Activated naive CD4-positive, alpha-beta T cell treated with anti-CD3 and anti-CD28 coated beads for 36 hours (primary cell): ENCODE measurements at regions not wholly inside any gene's neighbourhood (a gene's known extent, or its start where the extent isn't known, plus 50 kb on each side); places are given as distances from the start of the nearest gene placed in this dataset.

Experiments
- CTCF ChIA-PET: fragments of 350-600 bp; sonication (Branson Sonifier 250); formaldehyde crosslinking; loops from one replicate; lab custom pipeline; 2021; ENCODE audit warnings: antibody characterized with exemption; lab: Charles Lee
- DNase-seq: peaks from one replicate; pipeline ENCODE4 v3.0.0-alpha.2; 2020
- H3K27ac Mint-ChIP-seq: one replicate; pipeline ENCODE4 v1.8.0; 2021; ENCODE audit warnings: mild to moderate bottlenecking, mixed read lengths
- H3K27me3 Mint-ChIP-seq: one replicate; pipeline ENCODE4 v1.8.0; 2021; ENCODE audit warnings: low read depth, mixed read lengths
- H3K36me3 Mint-ChIP-seq: one replicate; pipeline ENCODE4 v1.8.0; 2021; ENCODE audit warnings: low read depth, mixed read lengths
- H3K4me1 Mint-ChIP-seq: one replicate; pipeline ENCODE4 v1.8.0; 2021; ENCODE audit warnings: low read depth, mixed read lengths
- H3K4me3 Mint-ChIP-seq: one replicate; pipeline ENCODE4 v1.8.0; 2021; ENCODE audit warnings: mild to moderate bottlenecking, moderate library complexity, mixed read lengths
- H3K9me3 Mint-ChIP-seq: one replicate; pipeline ENCODE4 v1.8.0; 2021; ENCODE audit warnings: mixed read lengths
- intact Hi-C: fragments of 100-400 bp; cut with micrococcal nuclease; formaldehyde crosslinking; loops from one replicate; pipeline ENCODE4 v1.15.1; 2023

- Mint-ChIP-seq H3K9me3 (peaks cover 2% of the 10 kb centered on the region), H3K27me3 (peaks cover 8% of the 10 kb centered on the region), H3K4me3 (no peak overlapping the region), H3K36me3 (no peaks in the 10 kb centered on the region), H3K4me1 (no peaks in the 10 kb centered on the region), H3K27ac (no peak overlapping the region)
- DNase-seq, result no peak
- CTCF ChIA-PET, result no interaction called here
- intact Hi-C loops, result no loop called here
Observed at GRCh38 chr12:126752021-126752420, 1514.9 kb upstream of the TMEM132C start.

GRCh38 chr12:126757326-126757725 lies 1509.6 kb upstream of the TMEM132C start:
- CTCF ChIA-PET, result interaction anchor here (1.7 kb wide), 1 partner anchor 10 kb away, joined by 6 read pairs; no protein-coding TSS in a partner anchor
- Mint-ChIP-seq H3K4me1 (peaks cover 4% of the 10 kb centered on the region), H3K9me3 (peaks cover 1% of the 10 kb centered on the region), H3K27me3 (peaks cover 2% of the 10 kb centered on the region), H3K27ac (no peak overlapping the region), H3K36me3 (peaks cover under 1% of the 10 kb centered on the region), H3K4me3 (no peak overlapping the region)
- intact Hi-C loops, result no loop called here
- DNase-seq, result no peak

- peaks cover 22% of the 10 kb centered on the region for H3K9me3 Mint-ChIP-seq
- peaks cover 4% of the 10 kb centered on the region for H3K27me3 Mint-ChIP-seq
- peaks cover 4% of the 10 kb centered on the region for H3K4me1 Mint-ChIP-seq
- H3K36me3 Mint-ChIP-seq, result peaks cover 12% of the 10 kb centered on the region
- H3K4me3 Mint-ChIP-seq, result no peak overlapping the region
- CTCF ChIA-PET, result interaction anchor here (1.9 kb wide), 1 partner anchor 13 kb away, joined by 4 read pairs; no protein-coding TSS in a partner anchor
- DNase-seq, result no peak
- intact Hi-C loops, result no loop called here
- H3K27ac Mint-ChIP-seq, result no peak overlapping the region
Observed at GRCh38 chr12:126760092-126760491, 1506.9 kb upstream of the TMEM132C start.

- intact Hi-C loops, result no loop called here
- Mint-ChIP-seq H3K9me3 (peaks cover 22% of the 10 kb centered on the region), H3K4me3 (no peak overlapping the region), H3K4me1 (peaks cover 4% of the 10 kb centered on the region), H3K27ac (no peak overlapping the region), H3K27me3 (peaks cover 4% of the 10 kb centered on the region), H3K36me3 (peaks cover 12% of the 10 kb centered on the region)
- CTCF ChIA-PET, result no interaction called here
- DNase-seq, result no peak
Observed at GRCh38 chr12:126761420-126761819, 1505.5 kb upstream of the TMEM132C start.

DNA sequence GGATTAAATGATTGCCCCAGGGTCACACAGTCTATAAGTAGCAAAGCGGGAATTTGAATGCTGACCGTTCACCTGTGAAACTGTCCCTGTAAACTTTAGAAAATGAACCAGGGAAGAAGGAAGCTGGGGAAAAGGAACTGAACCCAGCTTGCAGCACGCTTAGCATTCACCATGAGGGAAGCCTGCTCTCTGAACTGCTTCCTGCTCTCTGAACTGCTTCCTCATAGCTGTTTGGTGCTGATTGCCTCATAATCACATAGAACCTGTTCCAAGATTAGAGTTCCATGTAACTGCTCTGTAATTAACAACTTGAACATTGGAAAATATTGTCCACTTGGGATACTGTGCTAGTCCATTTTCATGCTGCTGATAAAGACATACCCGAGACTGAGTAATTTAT lies 1504.8 kb upstream of the TMEM132C start:
- H3K4me1 Mint-ChIP-seq, result peaks cover 4% of the 10 kb centered on the region
- peaks cover 4% of the 10 kb centered on the region for H3K27me3 Mint-ChIP-seq
- H3K9me3 Mint-ChIP-seq, result peaks cover 27% of the 10 kb centered on the region
- no peak for DNase-seq
- peaks cover 17% of the 10 kb centered on the region for H3K36me3 Mint-ChIP-seq
- CTCF ChIA-PET, result interaction anchor here (2.5 kb wide), 1 partner anchor 14 kb away, joined by 7 read pairs; no protein-coding TSS in a partner anchor
- no peak overlapping the region for H3K27ac Mint-ChIP-seq
- intact Hi-C loops, result no loop called here
- H3K4me3 Mint-ChIP-seq, result no peak overlapping the region

DNA sequence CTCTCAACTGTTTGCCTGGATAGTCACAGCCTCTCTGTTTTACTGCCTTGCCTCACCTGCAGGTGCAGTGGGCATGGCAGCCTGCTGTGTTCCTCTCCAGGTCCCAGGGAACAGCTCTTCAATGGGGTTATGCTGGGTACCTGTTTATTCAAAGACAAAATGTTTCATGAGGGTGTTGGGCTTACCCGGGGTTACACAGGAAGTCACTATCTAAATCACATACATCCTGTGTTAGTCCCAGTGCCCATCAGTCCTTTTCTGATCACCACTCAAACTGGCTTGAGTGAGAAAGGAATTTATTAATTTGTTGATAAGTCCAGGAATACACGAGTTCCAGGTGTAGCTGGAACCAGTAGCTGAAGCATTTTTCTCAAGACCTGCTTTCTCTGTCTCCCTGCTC lies 1503.6 kb upstream of the TMEM132C start:
- peaks cover 6% of the 10 kb centered on the region for H3K4me1 Mint-ChIP-seq
- no peak overlapping the region for H3K27ac Mint-ChIP-seq
- H3K4me3 Mint-ChIP-seq, result no peak overlapping the region

GRCh38 chr12:126767334-126767733 lies 1499.6 kb upstream of the TMEM132C start:
- H3K27me3 Mint-ChIP-seq, result peaks cover 6% of the 10 kb centered on the region
- CTCF ChIA-PET, result interaction anchor here (1.7 kb wide), 1 partner anchor 19 kb away, joined by 3 read pairs; no protein-coding TSS in a partner anchor
- H3K4me3 Mint-ChIP-seq, result no peak overlapping the region
- DNase-seq, result no peak
- peaks cover 43% of the 10 kb centered on the region for H3K9me3 Mint-ChIP-seq
- H3K36me3 Mint-ChIP-seq, result peaks cover 20% of the 10 kb centered on the region
- intact Hi-C loops, result no loop called here
- peaks cover 14% of the 10 kb centered on the region for H3K4me1 Mint-ChIP-seq
- no peak overlapping the region for H3K27ac Mint-ChIP-seq

More for the DNA sequence above, 1503.6 kb upstream of the TMEM132C start:
- Mint-ChIP-seq H3K36me3 (peaks cover 17% of the 10 kb centered on the region), H3K27me3 (peaks cover 4% of the 10 kb centered on the region), H3K9me3 (peaks cover 28% of the 10 kb centered on the region)
- intact Hi-C loops, result no loop called here
- no peak for DNase-seq
- CTCF ChIA-PET, result interaction anchor here (2.5 kb wide), 1 partner anchor 16 kb away, joined by 7 read pairs; no protein-coding TSS in a partner anchor

GRCh38 chr12:126768517-126768916 lies 1498.5 kb upstream of the TMEM132C start:
- Mint-ChIP-seq H3K4me3 (no peak overlapping the region), H3K9me3 (peaks cover 43% of the 10 kb centered on the region), H3K27ac (peak overlapping the region; percentile 36), H3K36me3 (peaks cover 17% of the 10 kb centered on the region), H3K27me3 (peaks cover 2% of the 10 kb centered on the region), H3K4me1 (peaks cover 19% of the 10 kb centered on the region)
- intact Hi-C loops, result no loop called here
- DNase-seq, result no peak
- CTCF ChIA-PET, result no interaction called here

- no peak overlapping the region for H3K27ac Mint-ChIP-seq
- H3K36me3 Mint-ChIP-seq, result peaks cover 12% of the 10 kb centered on the region
- intact Hi-C loops, result loop anchor here (5.0 kb wide), 2 partner anchors 288 to 787 kb away; no protein-coding TSS in a partner anchor
- H3K4me3 Mint-ChIP-seq, result no peak overlapping the region
- H3K4me1 Mint-ChIP-seq, result peaks cover 19% of the 10 kb centered on the region
- no peak for DNase-seq
- CTCF ChIA-PET, result no interaction called here
- H3K27me3 Mint-ChIP-seq, result peaks cover 5% of the 10 kb centered on the region
- H3K9me3 Mint-ChIP-seq, result peaks cover 35% of the 10 kb centered on the region
Observed at GRCh38 chr12:126770188-126770587, 1496.8 kb upstream of the TMEM132C start.

DNA sequence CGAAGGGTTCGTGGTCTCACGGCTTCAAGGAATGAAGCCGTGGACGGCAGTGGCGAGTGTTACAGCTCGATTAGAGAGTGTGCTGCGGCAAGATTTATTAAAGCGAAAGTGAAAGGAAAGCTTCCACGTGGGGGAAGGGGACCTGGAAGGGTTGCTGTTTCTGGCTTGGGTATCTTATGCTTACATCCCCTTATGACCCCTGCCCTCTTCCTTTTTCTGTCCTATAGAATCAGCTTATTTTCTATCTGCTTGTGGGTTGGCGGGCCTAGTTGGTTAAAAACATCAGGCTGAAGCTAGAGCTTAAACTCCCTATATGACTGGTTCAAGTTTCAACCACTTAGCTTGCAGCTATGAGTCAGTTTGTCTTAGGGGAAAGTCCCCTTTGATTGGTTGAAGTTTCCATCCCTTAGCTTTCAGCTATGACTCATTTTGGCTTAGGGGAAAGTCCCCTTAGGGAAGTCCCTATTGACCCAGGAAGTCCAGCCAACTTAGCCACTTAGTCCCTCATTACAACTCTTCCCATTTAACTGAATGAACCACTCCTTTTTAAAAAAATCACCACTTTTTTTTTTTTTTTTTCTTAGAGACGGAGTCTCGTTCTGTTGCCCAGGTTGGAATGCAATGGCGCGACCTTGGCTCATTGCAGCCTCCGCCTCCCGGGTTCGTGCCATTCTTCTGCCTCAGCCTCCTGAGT lies 1494.7 kb upstream of the TMEM132C start:
- H3K27ac Mint-ChIP-seq, result peak overlapping the region; percentile 83
- H3K9me3 Mint-ChIP-seq, result peaks cover 29% of the 10 kb centered on the region
- peak; percentile 37 for DNase-seq
- H3K4me3 Mint-ChIP-seq, result peak overlapping the region; percentile 62
- H3K4me1 Mint-ChIP-seq, result peaks cover 19% of the 10 kb centered on the region
- intact Hi-C loops, result loop anchor here (1.0 to 5.0 kb wide), 7 partner anchors 64 to 785 kb away; no protein-coding TSS in a partner anchor
- CTCF ChIA-PET, result interaction anchor here (0.7 kb wide), 1 partner anchor 38 kb away, joined by 4 read pairs; no protein-coding TSS in a partner anchor
- H3K36me3 Mint-ChIP-seq, result peaks cover 8% of the 10 kb centered on the region
- peaks cover 5% of the 10 kb centered on the region for H3K27me3 Mint-ChIP-seq

GRCh38 chr12:126773012-126773411 lies 1494.0 kb upstream of the TMEM132C start:
- Mint-ChIP-seq H3K27ac (no peak overlapping the region), H3K36me3 (peaks cover 8% of the 10 kb centered on the region), H3K4me1 (peaks cover 19% of the 10 kb centered on the region), H3K4me3 (no peak overlapping the region), H3K27me3 (peaks cover 5% of the 10 kb centered on the region), H3K9me3 (peaks cover 29% of the 10 kb centered on the region)
- CTCF ChIA-PET, result no interaction called here
- intact Hi-C loops, result loop anchor here (2.0 to 5.0 kb wide), 3 partner anchors 291 to 784 kb away; no protein-coding TSS in a partner anchor
- DNase-seq, result no peak

GRCh38 chr12:126773491-126773890 lies 1493.5 kb upstream of the TMEM132C start:
- H3K4me3 Mint-ChIP-seq, result no peak overlapping the region
- CTCF ChIA-PET, result no interaction called here

More at GRCh38 chr12:126773491-126773890, 1493.5 kb upstream of the TMEM132C start:
- Mint-ChIP-seq H3K36me3 (peaks cover 8% of the 10 kb centered on the region), H3K9me3 (peaks cover 29% of the 10 kb centered on the region), H3K27me3 (peaks cover 5% of the 10 kb centered on the region), H3K4me1 (peaks cover 17% of the 10 kb centered on the region), H3K27ac (no peak overlapping the region)
- intact Hi-C loops, result loop anchor here (2.0 to 5.0 kb wide), 3 partner anchors 291 to 784 kb away; no protein-coding TSS in a partner anchor
- DNase-seq, result no peak
